GM12878 (cell line): ENCODE measurements at regions not wholly inside any gene's neighbourhood (a gene's known extent, or its start where the extent isn't known, plus 50 kb on each side); places are given as distances from the start of the nearest gene placed in this dataset.
"Not testable (repeated sequence)": the region's sequence is repeated elsewhere in the genome, so short reads cannot be mapped to it uniquely, and the experiment has no call there.

Experiments
- ATAC-seq: fragments of 200-7000 bp; cut with Tn5 transposase; 3 replicates; pipeline ENCODE4 v1.9.1; 2020; ENCODE audit warnings: mild to moderate bottlenecking, moderate library complexity
- BruUV-seq: library from RNA; stranded (reverse); fragments of 400-500 nt; replicated peaks from 2 replicates; lab custom pipeline; 2021; lab: Mats Ljungman, UMichigan
- CTCF ChIA-PET: fragments of 300-600 bp; sonication (Branson Sonifier 250); formaldehyde crosslinking; extraction: SDS; loops from one replicate; lab custom pipeline; 2021; ENCODE audit warnings: inconsistent platforms; lab: Yijun Ruan, JAX
- POLR2A ChIA-PET: fragments of 350-600 bp; formaldehyde crosslinking; extraction: SDS; loops from one replicate; lab custom pipeline; 2021; ENCODE audit warnings: inconsistent platforms; lab: Charles Lee
- RAD21 ChIA-PET: fragments of 300-600 bp; sonication (Branson Sonifier 250); formaldehyde crosslinking; loops from one replicate; lab custom pipeline; 2023; ENCODE audit warnings: antibody characterized with exemption; ENCODE audit not compliant: unreplicated experiment; lab: Charles Lee
- SMC1A ChIA-PET: fragments of 300-600 bp; sonication (Branson Sonifier 250); formaldehyde crosslinking; loops from one replicate; lab custom pipeline; 2023; ENCODE audit not compliant: unreplicated experiment, uncharacterized antibody; lab: Charles Lee
- DNase-seq: peaks from one replicate; pipeline ENCODE4 v3.0.0-alpha.2; 2011; ENCODE audit warnings: low read depth, low spot score
- FAIRE-seq: peaks from 3 replicates; lab custom pipeline; 2011; peaks lifted over from hg19 to GRCh38; lab: Jason Lieb, UNC
- H2AFZ ChIP-seq: 2 replicates; pipeline ENCODE4 v1.6.0; 2011; ENCODE audit warnings: low read depth, low read length, control low read depth; ENCODE audit not compliant: control insufficient read depth
- H3K27ac ChIP-seq: 2 replicates; pipeline ENCODE4 v1.5.1; 2011; ENCODE audit warnings: control low read depth; ENCODE audit not compliant: control insufficient read depth, insufficient read depth
- H3K27me3 ChIP-seq, 2 experiments: replicated peaks in 1 of 2; 2 replicates each; pipeline versions ENCODE4 v1.6.0 to v1.6.1; 2011; ENCODE audit warnings: low read length in 1 of 2; ENCODE audit not compliant: control insufficient read depth in 2 of 2, insufficient read depth in 2 of 2
- H3K36me3 ChIP-seq, 2 experiments: 2 replicates each; pipeline ENCODE4 v1.5.1; 2011; ENCODE audit warnings: low read length in 1 of 2; ENCODE audit not compliant: control insufficient read depth in 2 of 2, insufficient read depth in 2 of 2
- H3K4me1 ChIP-seq: 2 replicates; pipeline ENCODE4 v1.6.1; 2011; ENCODE audit warnings: mild to moderate bottlenecking, low read length, moderate library complexity, mixed read lengths; ENCODE audit not compliant: control insufficient read depth, insufficient read depth
- H3K4me2 ChIP-seq: 2 replicates; pipeline ENCODE4 v1.6.0; 2011; ENCODE audit warnings: control low read depth; ENCODE audit not compliant: control insufficient read depth, insufficient read depth
- H3K4me3 ChIP-seq: fragments of 200-600 bp; sonication (generic); 2 replicates; pipeline ENCODE4 v1.5.1; 2016
- H3K79me2 ChIP-seq: 2 replicates; pipeline ENCODE4 v1.6.0; 2011; ENCODE audit warnings: low read length; ENCODE audit not compliant: control insufficient read depth, insufficient read depth
- H3K9ac ChIP-seq: 2 replicates; pipeline ENCODE4 v1.8.0; 2011; ENCODE audit warnings: low read length, control low read depth, mixed read lengths; ENCODE audit not compliant: control insufficient read depth, insufficient read depth
- H3K9me3 ChIP-seq: replicated peaks from 3 replicates; pipeline ENCODE4 v1.5.1; 2011; ENCODE audit warnings: mild to moderate bottlenecking, low read length; ENCODE audit not compliant: control insufficient read depth, insufficient read depth
- H4K20me1 ChIP-seq: 2 replicates; pipeline ENCODE4 v1.6.0; 2011; ENCODE audit not compliant: control insufficient read depth, insufficient read depth
- ETV6 ChIP-seq, 2 experiments: fragments of 450-650 bp in 1 of 2; IDR thresholded peaks in 1 of 2; conservative IDR thresholded peaks in 1 of 2; 2 replicates each; pipeline ENCODE4 v1.6.1; 2014; ENCODE audit warnings: antibody characterized with exemption in 1 of 2, borderline replicate concordance in 1 of 2, low read depth in 1 of 2, mild to moderate bottlenecking in 1 of 2, moderate library complexity in 1 of 2
- MAX ChIP-seq: IDR thresholded peaks from 2 replicates; pipeline ENCODE4 v1.6.1; 2012; ENCODE audit warnings: low read depth, low read length, improper control_type of control experiment
- NR2C2 ChIP-seq: IDR thresholded peaks from 2 replicates; pipeline ENCODE4 v1.6.1; 2011; ENCODE audit warnings: borderline replicate concordance, low read depth; ENCODE audit not compliant: control insufficient read depth, insufficient read length
- RB1 ChIP-seq: fragments of 450-650 bp; formaldehyde crosslinking; IDR thresholded peaks from 2 replicates; pipeline ENCODE4 v1.6.1; 2017; ENCODE audit warnings: mild to moderate bottlenecking, borderline replicate concordance
- WGBS: methylation state at CpG from one replicate; pipeline ENCODE4 v1.1.6; 2016; ENCODE audit warnings: low lambda C conversion rate; ENCODE audit not compliant: insufficient replicate concordance, insufficient coverage; ENCODE audit errors: missing lambda C conversion rate; 5-methylcytosine and 5-hydroxymethylcytosine counted together
- in situ Hi-C: fragments of 300-500 bp; cut with MboI; formaldehyde crosslinking; loops from 9 replicates; pipeline ENCODE4 v1.14.3; 2018; ENCODE audit warnings: mixed read lengths
- intact Hi-C: fragments of 100-400 bp; cut with micrococcal nuclease; formaldehyde crosslinking; loops from one replicate; pipeline ENCODE4 v1.14.2; 2022; ENCODE audit not compliant: unreplicated experiment

- Histone ChIP-seq H4K20me1 (no peaks in the 10 kb centered on the region), H3K9ac (no peak overlapping the region), H3K36me3 (no peaks in the 10 kb centered on the region), H3K4me3 (no peak overlapping the region), H3K4me1 (no peaks in the 10 kb centered on the region), H3K9me3 (no peaks in the 10 kb centered on the region; the same call in 2 of the 3 replicates), H3K27me3 (no peaks in the 10 kb centered on the region), H2AFZ (no peak overlapping the region), H3K27ac (no peak overlapping the region), H3K79me2 (no peaks in the 10 kb centered on the region), H3K4me2 (no peak overlapping the region)
- DNase-seq (no peak), FAIRE-seq (no peak), ATAC-seq (no peak)
- intact Hi-C loops: no loop called here
- CTCF ChIA-PET: no interaction called here
- RAD21 ChIA-PET: no interaction called here
- 56% methylated on average over 23 of the region's 23 CpGs for WGBS
- SMC1A ChIA-PET: no interaction called here
- TF ChIP-seq MAX (no peak), NR2C2 (no peak), ETV6 (conservative IDR thresholded peaks at IDR 0.05 in 1 of 2, IDR thresholded peaks at IDR 0.05 in 1 of 2; ENCODE audit: borderline replicate concordance in 1 of 2, low read depth in 1 of 2) (no peak), RB1 (no peak)
- POLR2A ChIA-PET: no interaction called here
- in situ Hi-C loops: no loop called here
- no TSS peak for BruUV-seq
These were observed 50.5 kb upstream of the ZNF469 start for GRCh38 chr16:88331989-88332920.

GRCh38 chr16:88332921-88333825 is 49.6 kb upstream of the ZNF469 start:
- RAD21 ChIA-PET, FAIRE-seq, CTCF ChIA-PET, H3K27ac ChIP-seq, H3K4me1 ChIP-seq, H3K4me3 ChIP-seq, H3K79me2 ChIP-seq, H3K27me3 ChIP-seq, H3K9ac ChIP-seq, H3K4me2 ChIP-seq, H2AFZ ChIP-seq, H4K20me1 ChIP-seq, SMC1A ChIA-PET, DNase-seq, H3K36me3 ChIP-seq, BruUV-seq, H3K9me3 ChIP-seq, in situ Hi-C loops, ATAC-seq, POLR2A ChIA-PET, intact Hi-C loops: not testable (repeated sequence)
- WGBS: 32% methylated on average over 23 of the region's 33 CpGs
